A549 (cell line): ENCODE measurements at regions not wholly inside any gene's neighbourhood (a gene's known extent, or its start where the extent isn't known, plus 50 kb on each side); places are given as distances from the start of the nearest gene placed in this dataset.

ENCODE experiments used
- ATAC-seq, 2 experiments: fragments of 200-7000 bp in 1 of 2; fragments of >200 bp in 1 of 2; cut with Nextera tagmentation in 1 of 2; cut with Tn5 transposase in 1 of 2; 3 replicates each; pipeline versions ENCODE4 v1.8.0 to v1.9.1; 2018 to 2020; ENCODE audit warnings: mild to moderate bottlenecking in 1 of 2, moderate library complexity in 1 of 2
- CTCF ChIA-PET: fragments of 300-600 bp; sonication (Branson Sonifier 250); formaldehyde crosslinking; extraction: SDS; loops from one replicate; lab custom pipeline; 2021; ENCODE audit warnings: antibody characterized with exemption, inconsistent platforms; lab: Yijun Ruan, JAX
- POLR2A ChIA-PET: fragments of 350-600 bp; formaldehyde crosslinking; extraction: SDS; loops from one replicate; lab custom pipeline; 2021; ENCODE audit warnings: antibody characterized with exemption, inconsistent platforms; lab: Yijun Ruan, JAX
- DNase-seq, 2 experiments: peaks; one replicate each; pipeline versions ENCODE4 v3.0.0 to v3.0.0-alpha.2; 2011 to 2016; ENCODE audit warnings: low read depth in 1 of 2, low spot score in 1 of 2
- FAIRE-seq: peaks from 2 replicates; lab custom pipeline; 2011; peaks lifted over from hg19 to GRCh38; lab: Jason Lieb, UNC
- H3K27ac ChIP-seq, 2 experiments: fragments of >200 bp; sonication (Bioruptor Twin); formaldehyde crosslinking; 3 replicates each; pipeline ENCODE4 v1.5.1; 2016 to 2017
- H3K4me1 ChIP-seq: fragments of >200 bp; sonication (Bioruptor Twin); formaldehyde crosslinking; 3 replicates; pipeline ENCODE4 v1.6.1; 2016
- H3K4me2 ChIP-seq: fragments of >200 bp; sonication (Bioruptor Twin); formaldehyde crosslinking; 3 replicates; pipeline ENCODE4 v1.6.1; 2016
- H3K4me3 ChIP-seq: fragments of >200 bp; sonication (Bioruptor Twin); formaldehyde crosslinking; 3 replicates; pipeline ENCODE4 v1.5.1; 2016
- H3K9me3 ChIP-seq: fragments of >200 bp; sonication (Bioruptor Twin); formaldehyde crosslinking; 3 replicates; pipeline ENCODE4 v1.6.1; 2016
- CBX2 ChIP-seq: fragments of 200-600 bp; sonication (generic); IDR thresholded peaks from 2 replicates; pipeline ENCODE4 v1.6.1; 2016; ENCODE audit warnings: low read depth, mild to moderate bottlenecking, borderline replicate concordance
- CBX8 ChIP-seq: fragments of 200-600 bp; sonication (generic); IDR thresholded peaks from 2 replicates; pipeline ENCODE4 v1.6.1; 2016
- CHD4 ChIP-seq: fragments of 200-600 bp; sonication (generic); IDR thresholded peaks from 2 replicates; pipeline ENCODE4 v1.6.1; 2016; ENCODE audit warnings: antibody characterized with exemption, mild to moderate bottlenecking, borderline replicate concordance
- EHF ChIP-seq: fragments of 250-450 bp; sonication (Bioruptor Pico); IDR thresholded peaks from 2 replicates; pipeline ENCODE4 v1.5.0; 2020; ENCODE audit warnings: mild to moderate bottlenecking
- EP300 ChIP-seq, 2 experiments: fragments of >200 bp; sonication (Bioruptor Twin); formaldehyde crosslinking; IDR thresholded peaks; 2 replicates in 1 of 2; 3 replicates in 1 of 2; pipeline ENCODE4 v1.6.1; 2016 to 2017
- FOSB ChIP-seq: fragments of 250-450 bp; sonication (Bioruptor Pico); IDR thresholded peaks from 2 replicates; pipeline ENCODE4 v1.5.0; 2020; ENCODE audit warnings: mild to moderate bottlenecking, moderate library complexity
- FOXS1 ChIP-seq: fragments of 250-450 bp; sonication (Bioruptor Pico); IDR thresholded peaks from 2 replicates; pipeline ENCODE4 v1.5.0; 2020; ENCODE audit warnings: mild to moderate bottlenecking, moderate library complexity
- HDAC2 ChIP-seq: fragments of 200-600 bp; sonication (generic); IDR thresholded peaks from 2 replicates; pipeline ENCODE4 v1.6.1; 2016
- HEYL ChIP-seq: fragments of 250-450 bp; sonication (Bioruptor Pico); IDR thresholded peaks from 2 replicates; pipeline ENCODE4 v1.8.0; 2021; ENCODE audit warnings: mild to moderate bottlenecking, moderate library complexity
- HOXB5 ChIP-seq: fragments of 250-450 bp; sonication (Bioruptor Pico); IDR thresholded peaks from 2 replicates; pipeline ENCODE4 v1.5.0; 2020; ENCODE audit warnings: mild to moderate bottlenecking, moderate library complexity
- KDM1A ChIP-seq: fragments of 200-600 bp; sonication (generic); IDR thresholded peaks from 2 replicates; pipeline ENCODE4 v1.6.1; 2016; ENCODE audit warnings: low read depth, mild to moderate bottlenecking
- KDM5A ChIP-seq: fragments of 200-600 bp; sonication (generic); IDR thresholded peaks from 2 replicates; pipeline ENCODE4 v1.6.1; 2016; ENCODE audit warnings: antibody characterized with exemption, mild to moderate bottlenecking
- MAZ ChIP-seq: fragments of 150-350 bp; IDR thresholded peaks from 2 replicates; pipeline ENCODE4 v1.6.1; 2014; ENCODE audit warnings: antibody characterized with exemption, low read depth, low read length, borderline replicate concordance
- NR3C1 ChIP-seq: fragments of >200 bp; sonication (Bioruptor Twin); formaldehyde crosslinking; IDR thresholded peaks from 3 replicates; pipeline ENCODE4 v1.6.1; 2017
- PHF8 ChIP-seq: fragments of 200-600 bp; sonication (generic); IDR thresholded peaks from 2 replicates; pipeline ENCODE4 v1.6.1; 2016; ENCODE audit warnings: low read depth, mild to moderate bottlenecking, antibody characterized with exemption, moderate library complexity, borderline replicate concordance
- POLR2A ChIP-seq: IDR thresholded peaks from 2 replicates; pipeline ENCODE4 v1.6.1; 2012; ENCODE audit warnings: mild to moderate bottlenecking, low read length
- RAD21 ChIP-seq, 2 experiments: fragments of >200 bp in 1 of 2; sonication (Bioruptor Twin) in 1 of 2; formaldehyde crosslinking in 1 of 2; IDR thresholded peaks in 1 of 2; conservative IDR thresholded peaks in 1 of 2; 2 replicates in 1 of 2; 3 replicates in 1 of 2; pipeline ENCODE4 v1.6.1; 2012 to 2018; ENCODE audit warnings: inconsistent platforms in 1 of 2
- RFX5 ChIP-seq: fragments of 450-650 bp; IDR thresholded peaks from 2 replicates; pipeline ENCODE4 v1.7.1; 2014; ENCODE audit warnings: antibody characterized with exemption, mild to moderate bottlenecking, moderate library complexity
- TP53 ChIP-seq: fragments of 250-450 bp; sonication (Bioruptor Pico); IDR thresholded peaks from 2 replicates; pipeline ENCODE4 v1.5.0; 2021; ENCODE audit warnings: mild to moderate bottlenecking, moderate library complexity
- ZC3H11A ChIP-seq: fragments of 450-650 bp; IDR thresholded peaks from 2 replicates; pipeline ENCODE4 v1.6.1; 2014; ENCODE audit warnings: antibody characterized with exemption, mild to moderate bottlenecking
- ZFP36 ChIP-seq: fragments of 450-650 bp; IDR thresholded peaks from 2 replicates; pipeline ENCODE4 v1.6.1; 2014; ENCODE audit warnings: borderline replicate concordance; ENCODE audit not compliant: partially characterized antibody
- ZNF302 ChIP-seq: fragments of 250-450 bp; sonication (Bioruptor Pico); IDR thresholded peaks from 2 replicates; pipeline ENCODE4 v1.9.0; 2021; ENCODE audit warnings: inconsistent platforms, mild to moderate bottlenecking, moderate library complexity
- WGBS: methylation state at CpG from one replicate; pipeline ENCODE4 v1.1.6; 2017; ENCODE audit errors: missing lambda C conversion rate; 5-methylcytosine and 5-hydroxymethylcytosine counted together
- TF ChIP-seq, protein P1 (sequence below): fragments of 200-600 bp; sonication (generic); IDR thresholded peaks from 2 replicates; pipeline ENCODE4 v1.6.1; 2016; ENCODE audit warnings: antibody characterized with exemption, mild to moderate bottlenecking, moderate library complexity
- TF ChIP-seq, protein P2 (sequence below): fragments of 150-350 bp; IDR thresholded peaks from 2 replicates; pipeline ENCODE4 v1.6.1; 2014; ENCODE audit warnings: low read depth, mild to moderate bottlenecking, low read length
- TF ChIP-seq, protein P3 (sequence below): fragments of 250-450 bp; sonication (Bioruptor Pico); IDR thresholded peaks from 2 replicates; pipeline ENCODE4 v1.5.0; 2020; ENCODE audit warnings: low read depth, mild to moderate bottlenecking, moderate library complexity
- TF ChIP-seq, protein P4 (sequence below): fragments of >200 bp; sonication (Bioruptor Twin); formaldehyde crosslinking; IDR thresholded peaks from 2 replicates; pipeline ENCODE4 v1.6.1; 2016
- TF ChIP-seq, protein P5 (sequence below): fragments of 450-650 bp; IDR thresholded peaks from 2 replicates; pipeline ENCODE4 v1.6.1; 2014; ENCODE audit warnings: antibody characterized with exemption

DNA sequence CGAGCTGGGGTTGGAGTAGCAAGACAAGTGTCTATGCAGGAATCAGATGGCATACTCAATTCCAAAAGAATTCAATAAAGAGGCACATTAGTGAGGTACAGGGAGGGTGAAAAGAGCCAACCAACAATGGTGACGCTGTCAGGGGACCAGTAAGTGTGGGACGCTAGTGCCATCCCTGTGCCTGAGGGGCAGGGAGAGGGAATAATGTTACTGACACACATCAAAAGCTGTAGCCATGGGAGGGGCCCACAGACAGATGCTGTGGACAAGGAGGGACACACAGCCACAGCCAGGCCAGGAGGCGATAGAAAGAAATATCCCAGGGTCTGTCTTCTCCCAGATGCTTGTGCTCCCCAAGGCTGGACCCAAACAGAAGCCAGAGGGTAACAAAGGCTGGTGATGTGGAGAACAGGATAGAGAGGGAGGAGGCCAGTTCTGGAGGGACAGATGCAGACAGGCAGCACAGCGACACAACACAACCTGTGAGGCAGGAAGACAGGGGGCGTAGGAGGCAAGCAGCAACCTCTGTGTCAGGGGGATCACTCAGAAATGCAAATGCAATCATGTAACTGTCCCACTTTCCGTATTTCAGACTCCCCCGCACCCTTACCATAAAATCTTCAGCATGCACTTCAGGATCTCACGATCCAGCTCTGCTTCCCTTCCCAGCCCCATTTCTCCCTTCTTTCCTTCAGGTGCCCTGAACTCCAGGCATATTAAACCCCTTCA is 240.5 kb upstream of the FZD8 start:
- ChIA-PET CTCF (interaction anchor here (1.1 kb wide), 1 partner anchor 15 kb away, joined by 3 read pairs; no protein-coding TSS in a partner anchor), POLR2A (no interaction called here)
- 58% methylated on average over 9 of the region's 9 CpGs for WGBS
- Histone ChIP-seq H3K4me3 (no peak overlapping the region), H3K9me3 (no peaks in the 10 kb centered on the region), H3K4me2 (no peak overlapping the region), H3K27ac (no peak overlapping the region), H3K4me1 (no peaks in the 10 kb centered on the region)
- no peak for FAIRE-seq
- TF ChIP-seq TP53 (CRISPR knock-in tag) (no peak), POLR2A (no peak), CBX8 (no peak), EHF (CRISPR knock-in tag) (no peak), RFX5 (no peak), HDAC2 (no peak), NR3C1 (no peak), ZC3H11A (no peak), ZNF302 (CRISPR knock-in tag) (no peak), MAZ (no peak), CBX2 (no peak), EP300 (IDR thresholded peaks at IDR 0.05) (no peak), CHD4 (no peak)
- TF ChIP-seq, protein P1, sequence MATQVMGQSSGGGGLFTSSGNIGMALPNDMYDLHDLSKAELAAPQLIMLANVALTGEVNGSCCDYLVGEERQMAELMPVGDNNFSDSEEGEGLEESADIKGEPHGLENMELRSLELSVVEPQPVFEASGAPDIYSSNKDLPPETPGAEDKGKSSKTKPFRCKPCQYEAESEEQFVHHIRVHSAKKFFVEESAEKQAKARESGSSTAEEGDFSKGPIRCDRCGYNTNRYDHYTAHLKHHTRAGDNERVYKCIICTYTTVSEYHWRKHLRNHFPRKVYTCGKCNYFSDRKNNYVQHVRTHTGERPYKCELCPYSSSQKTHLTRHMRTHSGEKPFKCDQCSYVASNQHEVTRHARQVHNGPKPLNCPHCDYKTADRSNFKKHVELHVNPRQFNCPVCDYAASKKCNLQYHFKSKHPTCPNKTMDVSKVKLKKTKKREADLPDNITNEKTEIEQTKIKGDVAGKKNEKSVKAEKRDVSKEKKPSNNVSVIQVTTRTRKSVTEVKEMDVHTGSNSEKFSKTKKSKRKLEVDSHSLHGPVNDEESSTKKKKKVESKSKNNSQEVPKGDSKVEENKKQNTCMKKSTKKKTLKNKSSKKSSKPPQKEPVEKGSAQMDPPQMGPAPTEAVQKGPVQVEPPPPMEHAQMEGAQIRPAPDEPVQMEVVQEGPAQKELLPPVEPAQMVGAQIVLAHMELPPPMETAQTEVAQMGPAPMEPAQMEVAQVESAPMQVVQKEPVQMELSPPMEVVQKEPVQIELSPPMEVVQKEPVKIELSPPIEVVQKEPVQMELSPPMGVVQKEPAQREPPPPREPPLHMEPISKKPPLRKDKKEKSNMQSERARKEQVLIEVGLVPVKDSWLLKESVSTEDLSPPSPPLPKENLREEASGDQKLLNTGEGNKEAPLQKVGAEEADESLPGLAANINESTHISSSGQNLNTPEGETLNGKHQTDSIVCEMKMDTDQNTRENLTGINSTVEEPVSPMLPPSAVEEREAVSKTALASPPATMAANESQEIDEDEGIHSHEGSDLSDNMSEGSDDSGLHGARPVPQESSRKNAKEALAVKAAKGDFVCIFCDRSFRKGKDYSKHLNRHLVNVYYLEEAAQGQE = no peak
- TF ChIP-seq, protein P2, sequence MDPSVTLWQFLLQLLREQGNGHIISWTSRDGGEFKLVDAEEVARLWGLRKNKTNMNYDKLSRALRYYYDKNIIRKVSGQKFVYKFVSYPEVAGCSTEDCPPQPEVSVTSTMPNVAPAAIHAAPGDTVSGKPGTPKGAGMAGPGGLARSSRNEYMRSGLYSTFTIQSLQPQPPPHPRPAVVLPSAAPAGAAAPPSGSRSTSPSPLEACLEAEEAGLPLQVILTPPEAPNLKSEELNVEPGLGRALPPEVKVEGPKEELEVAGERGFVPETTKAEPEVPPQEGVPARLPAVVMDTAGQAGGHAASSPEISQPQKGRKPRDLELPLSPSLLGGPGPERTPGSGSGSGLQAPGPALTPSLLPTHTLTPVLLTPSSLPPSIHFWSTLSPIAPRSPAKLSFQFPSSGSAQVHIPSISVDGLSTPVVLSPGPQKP = no peak
- TF ChIP-seq, protein P3, sequence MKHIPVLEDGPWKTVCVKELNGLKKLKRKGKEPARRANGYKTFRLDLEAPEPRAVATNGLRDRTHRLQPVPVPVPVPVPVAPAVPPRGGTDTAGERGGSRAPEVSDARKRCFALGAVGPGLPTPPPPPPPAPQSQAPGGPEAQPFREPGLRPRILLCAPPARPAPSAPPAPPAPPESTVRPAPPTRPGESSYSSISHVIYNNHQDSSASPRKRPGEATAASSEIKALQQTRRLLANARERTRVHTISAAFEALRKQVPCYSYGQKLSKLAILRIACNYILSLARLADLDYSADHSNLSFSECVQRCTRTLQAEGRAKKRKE (CRISPR knock-in tag) = no peak
- ATAC-seq = 0 out of 6 replicates have a peak, but pooled peaks of 1 of the 2 experiments have one; percentile 22
- DNase-seq = no peak

DNA sequence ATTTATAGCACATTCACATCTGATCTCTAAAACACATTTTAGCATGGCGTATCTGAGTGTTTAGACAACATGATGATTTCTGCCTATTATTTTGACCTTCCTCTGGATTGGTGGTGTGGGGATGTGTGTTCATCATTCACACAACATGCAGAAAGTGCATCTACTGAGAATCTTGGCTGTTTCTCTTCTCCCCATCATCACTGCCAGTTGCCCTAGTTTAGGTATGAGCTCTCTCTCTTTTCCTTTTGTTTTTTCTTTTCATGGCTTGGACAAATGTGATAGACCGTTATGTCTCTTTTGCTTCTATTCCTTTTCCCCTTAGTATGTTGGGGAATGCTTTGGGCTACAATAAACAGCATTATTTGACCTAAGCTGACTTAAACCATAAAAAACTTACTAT is 239.2 kb upstream of the FZD8 start:
- DNase-seq = no peak
- H3K4me2 ChIP-seq = no peak overlapping the region
- no peak for FAIRE-seq
- H3K4me3 ChIP-seq = no peak overlapping the region
- CTCF ChIA-PET = interaction anchor here (1.1 kb wide), 1 partner anchor 16 kb away, joined by 3 read pairs; no protein-coding TSS in a partner anchor
- H3K27ac ChIP-seq = no peak overlapping the region
- no peaks in the 10 kb centered on the region for H3K4me1 ChIP-seq
- 72% methylated on average over 2 of the region's 2 CpGs for WGBS
- no peaks in the 10 kb centered on the region for H3K9me3 ChIP-seq
- POLR2A ChIA-PET = no interaction called here
- ATAC-seq = no peak
- TF ChIP-seq PHF8 (no peak), CBX2 (no peak), KDM1A (no peak), FOXS1 (CRISPR knock-in tag) (no peak), ZNF302 (CRISPR knock-in tag) (no peak), RFX5 (no peak), HOXB5 (no peak), RAD21 (conservative IDR thresholded peaks at IDR 0.05 in 1 of 2, IDR thresholded peaks at IDR 0.05 in 1 of 2) (no peak), FOSB (CRISPR knock-in tag) (no peak), KDM5A (no peak), ZFP36 (no peak), HEYL (CRISPR knock-in tag) (no peak), HDAC2 (no peak)
- TF ChIP-seq, protein P4, sequence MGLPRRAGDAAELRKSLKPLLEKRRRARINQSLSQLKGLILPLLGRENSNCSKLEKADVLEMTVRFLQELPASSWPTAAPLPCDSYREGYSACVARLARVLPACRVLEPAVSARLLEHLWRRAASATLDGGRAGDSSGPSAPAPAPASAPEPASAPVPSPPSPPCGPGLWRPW = no peak
- TF ChIP-seq, protein P1 = no peak
- TF ChIP-seq, protein P5, sequence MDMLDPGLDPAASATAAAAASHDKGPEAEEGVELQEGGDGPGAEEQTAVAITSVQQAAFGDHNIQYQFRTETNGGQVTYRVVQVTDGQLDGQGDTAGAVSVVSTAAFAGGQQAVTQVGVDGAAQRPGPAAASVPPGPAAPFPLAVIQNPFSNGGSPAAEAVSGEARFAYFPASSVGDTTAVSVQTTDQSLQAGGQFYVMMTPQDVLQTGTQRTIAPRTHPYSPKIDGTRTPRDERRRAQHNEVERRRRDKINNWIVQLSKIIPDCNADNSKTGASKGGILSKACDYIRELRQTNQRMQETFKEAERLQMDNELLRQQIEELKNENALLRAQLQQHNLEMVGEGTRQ = no peak
